ENCODE measurements at regions not wholly inside any gene's neighbourhood (a gene's known extent, or its start where the extent isn't known, plus 50 kb on each side); places are given as distances from the start of the nearest gene placed in this dataset.

DNA sequence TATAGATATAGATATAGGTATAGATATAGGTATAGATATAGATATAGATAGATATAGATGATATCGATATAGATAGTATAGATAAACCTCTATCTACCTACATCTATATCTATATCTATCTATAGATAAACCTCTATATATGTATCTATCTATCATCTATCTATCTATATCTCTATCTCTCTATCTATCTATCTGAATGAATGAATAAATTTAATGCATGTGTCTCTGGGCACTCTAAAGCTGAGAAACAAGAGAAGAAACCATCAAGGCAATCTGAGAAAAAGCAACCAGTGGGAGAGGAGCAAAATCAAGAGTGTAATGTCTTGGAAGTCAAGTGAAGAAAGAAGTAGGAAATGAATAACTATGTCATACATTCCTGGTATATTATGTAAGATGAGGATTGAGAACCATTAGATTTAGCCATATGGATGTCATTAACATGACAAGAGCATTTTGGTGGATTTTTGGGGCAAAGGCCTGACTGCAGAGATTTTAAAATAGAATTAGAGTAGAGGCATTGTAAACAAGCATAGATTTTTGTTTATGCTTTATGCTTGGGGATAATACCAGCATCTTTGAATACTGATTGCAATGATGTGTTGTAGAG is 1262.7 kb upstream of the MIR17HG start:
- TF ChIP-seq MAX (IDR thresholded peaks at IDR 0.05) (no peak), REST (IDR thresholded peaks at IDR 0.05) (no peak), RAD21 (IDR thresholded peaks at IDR 0.05) (no peak), RXRA (IDR thresholded peaks at IDR 0.05) (no peak), NR2F2 (IDR thresholded peaks at IDR 0.05) (no peak), SP1 (IDR thresholded peaks at IDR 0.05) (no peak), YY1 (IDR thresholded peaks at IDR 0.05) (no peak), JUND (IDR thresholded peaks at IDR 0.05) (no peak), EGR1 (IDR thresholded peaks at IDR 0.05; ENCODE audit: low read depth in 2 of 2) (no peak), GABPA (IDR thresholded peaks at IDR 0.05 in 1 of 2, conservative IDR thresholded peaks at IDR 0.05 in 1 of 2) (no peak)
- TF ChIP-seq, protein P1, sequence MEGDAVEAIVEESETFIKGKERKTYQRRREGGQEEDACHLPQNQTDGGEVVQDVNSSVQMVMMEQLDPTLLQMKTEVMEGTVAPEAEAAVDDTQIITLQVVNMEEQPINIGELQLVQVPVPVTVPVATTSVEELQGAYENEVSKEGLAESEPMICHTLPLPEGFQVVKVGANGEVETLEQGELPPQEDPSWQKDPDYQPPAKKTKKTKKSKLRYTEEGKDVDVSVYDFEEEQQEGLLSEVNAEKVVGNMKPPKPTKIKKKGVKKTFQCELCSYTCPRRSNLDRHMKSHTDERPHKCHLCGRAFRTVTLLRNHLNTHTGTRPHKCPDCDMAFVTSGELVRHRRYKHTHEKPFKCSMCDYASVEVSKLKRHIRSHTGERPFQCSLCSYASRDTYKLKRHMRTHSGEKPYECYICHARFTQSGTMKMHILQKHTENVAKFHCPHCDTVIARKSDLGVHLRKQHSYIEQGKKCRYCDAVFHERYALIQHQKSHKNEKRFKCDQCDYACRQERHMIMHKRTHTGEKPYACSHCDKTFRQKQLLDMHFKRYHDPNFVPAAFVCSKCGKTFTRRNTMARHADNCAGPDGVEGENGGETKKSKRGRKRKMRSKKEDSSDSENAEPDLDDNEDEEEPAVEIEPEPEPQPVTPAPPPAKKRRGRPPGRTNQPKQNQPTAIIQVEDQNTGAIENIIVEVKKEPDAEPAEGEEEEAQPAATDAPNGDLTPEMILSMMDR (IDR thresholded peaks at IDR 0.05; ENCODE audit: low read depth, low read length, missing input control) = no peak
- TF ChIP-seq, protein P2, sequence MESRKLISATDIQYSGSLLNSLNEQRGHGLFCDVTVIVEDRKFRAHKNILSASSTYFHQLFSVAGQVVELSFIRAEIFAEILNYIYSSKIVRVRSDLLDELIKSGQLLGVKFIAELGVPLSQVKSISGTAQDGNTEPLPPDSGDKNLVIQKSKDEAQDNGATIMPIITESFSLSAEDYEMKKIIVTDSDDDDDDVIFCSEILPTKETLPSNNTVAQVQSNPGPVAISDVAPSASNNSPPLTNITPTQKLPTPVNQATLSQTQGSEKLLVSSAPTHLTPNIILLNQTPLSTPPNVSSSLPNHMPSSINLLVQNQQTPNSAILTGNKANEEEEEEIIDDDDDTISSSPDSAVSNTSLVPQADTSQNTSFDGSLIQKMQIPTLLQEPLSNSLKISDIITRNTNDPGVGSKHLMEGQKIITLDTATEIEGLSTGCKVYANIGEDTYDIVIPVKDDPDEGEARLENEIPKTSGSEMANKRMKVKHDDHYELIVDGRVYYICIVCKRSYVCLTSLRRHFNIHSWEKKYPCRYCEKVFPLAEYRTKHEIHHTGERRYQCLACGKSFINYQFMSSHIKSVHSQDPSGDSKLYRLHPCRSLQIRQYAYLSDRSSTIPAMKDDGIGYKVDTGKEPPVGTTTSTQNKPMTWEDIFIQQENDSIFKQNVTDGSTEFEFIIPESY (IDR thresholded peaks at IDR 0.05) = no peak

All from liver (tissue), 3 donors.